ENCODE measurements at regions not wholly inside any gene's neighbourhood (a gene's known extent, or its start where the extent isn't known, plus 50 kb on each side); places are given as distances from the start of the nearest gene placed in this dataset.

GRCh38 chrX:40871385-40872082 lies 136.2 kb upstream of the MED14 start:
- Histone ChIP-seq H2BK12ac (ENCODE audit: insufficient read length, low read depth, low read length) (no peak overlapping the region), H3K4me2 (ENCODE audit: insufficient read depth, insufficient read length, low read length) (no peak overlapping the region)

More at GRCh38 chrX:40871385-40872082, 136.2 kb upstream of the MED14 start:
- no peaks in the 10 kb centered on the region for H3K27me3 ChIP-seq (ENCODE audit: insufficient read depth, low read length)
- H3K4me1 ChIP-seq (ENCODE audit: insufficient read depth, low read length), result peaks cover 2% of the 10 kb centered on the region; the same call in 1 of the 2 replicates
- H3K4me3 Mint-ChIP-seq, result no peak overlapping the region
- TF ChIP-seq CTCF (conservative IDR thresholded peaks at IDR 0.05), result no peak
- 0 out of 2 replicates have a peak overlapping the region, but pooled peaks have one; percentile 52 for H2BK15ac ChIP-seq (ENCODE audit: low read depth, low read length)
- DNase-seq, result no peak
- no peak overlapping the region for H3K56ac ChIP-seq (ENCODE audit: insufficient read length, low read depth, low read length)
- H3K27ac Mint-ChIP-seq, result no peak overlapping the region
- H3K18ac ChIP-seq (ENCODE audit: insufficient read length, low read depth, low read length), result no peak overlapping the region
- no peak overlapping the region for H3K23ac ChIP-seq (ENCODE audit: insufficient read length, low read depth, low read length)
- H2AK5ac ChIP-seq (ENCODE audit: insufficient read length, low read length), result no peak overlapping the region
- H2BK20ac ChIP-seq (ENCODE audit: low read depth, low read length, poor library complexity, severe bottlenecking), result no peak overlapping the region
- H3K79me1 ChIP-seq (ENCODE audit: insufficient read depth, low read depth, low read length, poor library complexity, severe bottlenecking), result no peaks in the 10 kb centered on the region
- WGBS (ENCODE audit: extremely low coverage, insufficient read length, low lambda C conversion rate), result no CpG with 5 or more reads among the region's 3 CpGs
- no peak overlapping the region; the same call in 1 of the 2 replicates for H3K14ac ChIP-seq (ENCODE audit: insufficient read depth, low read length)
- no peak overlapping the region for H4K5ac ChIP-seq (ENCODE audit: insufficient read length, low read depth, low read length)
- no peak overlapping the region for H3K4ac ChIP-seq (ENCODE audit: low read depth, low read length)
- no peaks in the 10 kb centered on the region for H3K9me3 ChIP-seq (ENCODE audit: control insufficient read depth, low read depth, low read length)
- no peak overlapping the region for H3T11ph ChIP-seq (ENCODE audit: low read length)
- peaks cover 2 to 5% of the 10 kb centered on the region in 2 experiments; a peak in 3 of 4 replicates for H3K4me1 Mint-ChIP-seq
- H3K23me2 ChIP-seq (ENCODE audit: insufficient read length, low read depth, low read length, poor library complexity, severe bottlenecking), result no peaks in the 10 kb centered on the region
- no peak overlapping the region for H2AFZ ChIP-seq (ENCODE audit: low read length)
- H3K79me2 ChIP-seq (ENCODE audit: insufficient read depth, low read length), result no peaks in the 10 kb centered on the region
- H3K9me3 Mint-ChIP-seq, result peaks cover 65 to 68% of the 10 kb centered on the region in 2 experiments
- no peak overlapping the region for H3K9ac ChIP-seq (ENCODE audit: extremely low read depth, insufficient read length, low read length)
- H2BK5ac ChIP-seq (ENCODE audit: insufficient read length, low read length), result no peak overlapping the region
- peaks cover 8 to 21% (median 12%) of the 10 kb centered on the region in 3 experiments for H3K36me3 Mint-ChIP-seq (ENCODE audit: insufficient read depth in 1 of 3, low read depth in 3 of 3)
- H3K27me3 Mint-ChIP-seq (ENCODE audit: low read depth), result no peaks in the 10 kb centered on the region; the same call in 1 of the 2 replicates
- H4K20me1 ChIP-seq (ENCODE audit: control insufficient read depth, insufficient read depth, insufficient read length), result no peaks in the 10 kb centered on the region
- H2BK120ac ChIP-seq (ENCODE audit: low read depth, low read length, poor library complexity, severe bottlenecking), result no peak overlapping the region
- H4K8ac ChIP-seq (replicated peaks; ENCODE audit: insufficient read length, low read depth, low read length), result no peak overlapping the region
- H3K27ac ChIP-seq (ENCODE audit: insufficient read length, low read depth, low read length), result no peak overlapping the region
- H4K91ac ChIP-seq (ENCODE audit: insufficient read length, low read depth, low read length), result no peak overlapping the region
